ENCODE measurements at regions not wholly inside any gene's neighbourhood (a gene's known extent, or its start where the extent isn't known, plus 50 kb on each side); places are given as distances from the start of the nearest gene placed in this dataset.
"Not testable (repeated sequence)": the region's sequence is repeated elsewhere in the genome, so short reads cannot be mapped to it uniquely, and the experiment has no call there.

GRCh38 chr10:6824793-6825192 lies 244.7 kb upstream of the PRKCQ start:
- H3K27me3 ChIP-seq (ENCODE audit: control insufficient read depth in 1 of 2, insufficient read depth in 1 of 2, low read length in 2 of 2); H3K14ac ChIP-seq (ENCODE audit: low read length in 2 of 2); H2AFZ ChIP-seq (ENCODE audit: low read depth, low read length); H3K79me1 ChIP-seq (replicated peaks; ENCODE audit: low read length, poor library complexity, severe bottlenecking); H2AK5ac ChIP-seq (ENCODE audit: low read length, severe bottlenecking); H3K27ac ChIP-seq (ENCODE audit: low read length, poor library complexity, severe bottlenecking); H3K18ac ChIP-seq (ENCODE audit: low read depth in 1 of 2, low read length in 2 of 2); H3K4ac ChIP-seq (ENCODE audit: low read depth in 1 of 2, low read length in 2 of 2); H2BK12ac ChIP-seq (ENCODE audit: low read length in 2 of 2); H4K8ac ChIP-seq (ENCODE audit: low read length); H2BK120ac ChIP-seq (ENCODE audit: low read depth, low read length); H3K4me3 ChIP-seq (ENCODE audit: insufficient read depth in 1 of 2, low read depth in 1 of 2, low read length in 2 of 2); H3K36me3 ChIP-seq (ENCODE audit: control insufficient read depth in 1 of 2, insufficient read depth in 2 of 2, low read depth in 1 of 2, low read length in 2 of 2); H4K91ac ChIP-seq (ENCODE audit: low read length); H2BK5ac ChIP-seq (ENCODE audit: low read depth, low read length, poor library complexity, severe bottlenecking); H3K4me2 ChIP-seq (ENCODE audit: low read length, poor library complexity, severe bottlenecking); H3K9me3 ChIP-seq (ENCODE audit: control insufficient read depth, low read length); H3K23ac ChIP-seq (ENCODE audit: low read length in 2 of 2); H3K4me1 ChIP-seq (ENCODE audit: control insufficient read depth, insufficient read depth, low read depth, low read length); H3K9ac ChIP-seq (ENCODE audit: low read length); H2BK15ac ChIP-seq (ENCODE audit: low read depth, poor library complexity, severe bottlenecking); DNase-seq: not testable (repeated sequence)
- no CpG with 5 or more reads among the region's 5 CpGs for WGBS

- WGBS = no CpG with 5 or more reads among the region's 1 CpG
Observed at GRCh38 chr10:6823770-6824169, 243.7 kb upstream of the PRKCQ start.

DNA sequence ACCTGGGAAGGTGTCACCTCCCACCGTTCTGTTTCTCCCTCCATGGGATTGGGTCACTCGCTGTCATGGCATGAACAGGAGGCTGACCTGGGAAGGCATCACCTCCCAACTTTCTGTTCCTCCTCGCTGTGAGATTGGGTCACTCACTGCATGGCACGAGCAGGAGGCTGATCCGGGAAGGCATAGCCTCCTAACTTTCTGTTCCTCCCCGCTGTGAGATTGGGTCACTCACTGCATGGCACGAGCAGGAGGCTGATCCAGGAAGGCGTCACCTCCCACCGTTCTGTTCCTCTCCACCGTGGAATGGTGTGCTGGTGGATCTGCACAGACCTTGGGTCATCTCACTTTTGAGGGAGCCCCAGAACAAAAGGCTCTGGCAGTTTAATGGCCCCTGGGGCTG lies 239.2 kb upstream of the PRKCQ start:
- Histone ChIP-seq H3K4me3 (ENCODE audit: insufficient read depth in 1 of 2, low read depth in 1 of 2, low read length in 2 of 2) (no peak overlapping the region), H3K18ac (ENCODE audit: low read depth in 1 of 2, low read length in 2 of 2) (no peak overlapping the region)

More at GRCh38 chr10:6823770-6824169, 243.7 kb upstream of the PRKCQ start:
- no peak for DNase-seq
- Histone ChIP-seq H4K8ac (ENCODE audit: low read length) (no peak overlapping the region), H3K4ac (ENCODE audit: low read depth in 1 of 2, low read length in 2 of 2) (no peak overlapping the region), H2AFZ (ENCODE audit: low read depth, low read length) (no peak overlapping the region), H3K23ac (ENCODE audit: low read length in 2 of 2) (no peak overlapping the region), H3K36me3 (ENCODE audit: control insufficient read depth in 1 of 2, insufficient read depth in 2 of 2, low read depth in 1 of 2, low read length in 2 of 2) (no peaks in the 10 kb centered on the region), H2BK120ac (ENCODE audit: low read depth, low read length) (no peak overlapping the region), H2BK15ac (ENCODE audit: low read depth, poor library complexity, severe bottlenecking) (no peak overlapping the region), H3K4me1 (ENCODE audit: control insufficient read depth, insufficient read depth, low read depth, low read length) (no peaks in the 10 kb centered on the region), H3K79me1 (replicated peaks; ENCODE audit: low read length, poor library complexity, severe bottlenecking) (no peaks in the 10 kb centered on the region), H2AK5ac (ENCODE audit: low read length, severe bottlenecking) (no peak overlapping the region), H3K27me3 (ENCODE audit: control insufficient read depth in 1 of 2, insufficient read depth in 1 of 2, low read length in 2 of 2) (peaks cover 0 to 6% of the 10 kb centered on the region in 2 experiments), H4K91ac (ENCODE audit: low read length) (no peak overlapping the region), H3K4me2 (ENCODE audit: low read length, poor library complexity, severe bottlenecking) (no peak overlapping the region), H2BK5ac (ENCODE audit: low read depth, low read length, poor library complexity, severe bottlenecking) (no peak overlapping the region), H3K9me3 (ENCODE audit: control insufficient read depth, low read length) (no peaks in the 10 kb centered on the region), H3K27ac (ENCODE audit: low read length, poor library complexity, severe bottlenecking) (no peak overlapping the region), H3K18ac (ENCODE audit: low read depth in 1 of 2, low read length in 2 of 2) (no peak overlapping the region), H3K4me3 (ENCODE audit: insufficient read depth in 1 of 2, low read depth in 1 of 2, low read length in 2 of 2) (no peak overlapping the region), H2BK12ac (ENCODE audit: low read length in 2 of 2) (no peak overlapping the region), H3K9ac (ENCODE audit: low read length) (no peak overlapping the region), H3K14ac (ENCODE audit: low read length in 2 of 2) (no peak overlapping the region)

DNA sequence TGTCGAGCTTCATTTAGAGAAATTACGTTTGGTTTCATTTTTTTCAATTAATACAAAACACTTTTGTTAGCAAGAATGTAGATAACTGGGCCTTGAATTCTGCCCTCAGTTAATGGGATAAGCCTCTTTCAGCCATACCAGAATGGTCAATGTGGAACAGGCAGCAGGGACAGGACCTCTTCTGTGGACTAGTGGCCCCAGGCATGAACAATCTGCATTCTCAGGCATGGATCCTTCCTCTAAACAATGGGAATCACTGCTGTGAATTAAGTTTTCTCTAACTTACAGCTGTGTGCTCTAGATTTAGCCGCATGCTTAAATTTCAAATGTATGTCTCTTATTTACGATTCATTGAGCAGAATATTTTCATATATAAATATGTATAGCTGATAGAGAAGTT lies 237.7 kb upstream of the PRKCQ start:
- Histone ChIP-seq H2AK5ac (ENCODE audit: low read length, severe bottlenecking) (no peak overlapping the region), H3K14ac (ENCODE audit: low read length in 2 of 2) (no peak overlapping the region), H3K79me1 (replicated peaks; ENCODE audit: low read length, poor library complexity, severe bottlenecking) (no peaks in the 10 kb centered on the region), H3K4ac (ENCODE audit: low read depth in 1 of 2, low read length in 2 of 2) (no peak overlapping the region), H3K18ac (ENCODE audit: low read depth in 1 of 2, low read length in 2 of 2) (no peak overlapping the region), H3K9ac (ENCODE audit: low read length) (no peak overlapping the region), H2AFZ (ENCODE audit: low read depth, low read length) (no peak overlapping the region), H2BK120ac (ENCODE audit: low read depth, low read length) (no peak overlapping the region), H3K4me3 (ENCODE audit: insufficient read depth in 1 of 2, low read depth in 1 of 2, low read length in 2 of 2) (no peak overlapping the region), H3K9me3 (ENCODE audit: control insufficient read depth, low read length) (no peaks in the 10 kb centered on the region), H3K27ac (ENCODE audit: low read length, poor library complexity, severe bottlenecking) (no peak overlapping the region), H3K36me3 (ENCODE audit: control insufficient read depth in 1 of 2, insufficient read depth in 2 of 2, low read depth in 1 of 2, low read length in 2 of 2) (no peaks in the 10 kb centered on the region), H4K8ac (ENCODE audit: low read length) (no peak overlapping the region), H2BK15ac (ENCODE audit: low read depth, poor library complexity, severe bottlenecking) (no peak overlapping the region), H2BK12ac (ENCODE audit: low read length in 2 of 2) (no peak overlapping the region), H3K4me2 (ENCODE audit: low read length, poor library complexity, severe bottlenecking) (no peak overlapping the region), H4K91ac (ENCODE audit: low read length) (no peak overlapping the region), H3K4me1 (ENCODE audit: control insufficient read depth, insufficient read depth, low read depth, low read length) (peaks cover 3% of the 10 kb centered on the region), H3K27me3 (ENCODE audit: control insufficient read depth in 1 of 2, insufficient read depth in 1 of 2, low read length in 2 of 2) (peaks cover 0 to 6% of the 10 kb centered on the region in 2 experiments), H3K23ac (ENCODE audit: low read length in 2 of 2) (no peak overlapping the region), H2BK5ac (ENCODE audit: low read depth, low read length, poor library complexity, severe bottlenecking) (no peak overlapping the region)
- DNase-seq = no peak
- 100% methylated on average over 2 of the region's 4 CpGs for WGBS

More for the DNA sequence above, 239.2 kb upstream of the PRKCQ start:
- Histone ChIP-seq H2BK12ac (ENCODE audit: low read length in 2 of 2) (no peak overlapping the region), H3K9ac (ENCODE audit: low read length) (no peak overlapping the region), H3K4me2 (ENCODE audit: low read length, poor library complexity, severe bottlenecking) (no peak overlapping the region), H3K27me3 (ENCODE audit: control insufficient read depth in 1 of 2, insufficient read depth in 1 of 2, low read length in 2 of 2) (peaks cover 0 to 6% of the 10 kb centered on the region in 2 experiments), H2BK120ac (ENCODE audit: low read depth, low read length) (no peak overlapping the region), H3K9me3 (ENCODE audit: control insufficient read depth, low read length) (no peaks in the 10 kb centered on the region), H4K91ac (ENCODE audit: low read length) (no peak overlapping the region), H3K36me3 (ENCODE audit: control insufficient read depth in 1 of 2, insufficient read depth in 2 of 2, low read depth in 1 of 2, low read length in 2 of 2) (no peaks in the 10 kb centered on the region), H3K27ac (ENCODE audit: low read length, poor library complexity, severe bottlenecking) (no peak overlapping the region), H2BK5ac (ENCODE audit: low read depth, low read length, poor library complexity, severe bottlenecking) (no peak overlapping the region), H3K14ac (ENCODE audit: low read length in 2 of 2) (no peak overlapping the region), H2AK5ac (ENCODE audit: low read length, severe bottlenecking) (no peak overlapping the region), H2BK15ac (ENCODE audit: low read depth, poor library complexity, severe bottlenecking) (no peak overlapping the region), H2AFZ (ENCODE audit: low read depth, low read length) (no peak overlapping the region), H3K4ac (ENCODE audit: low read depth in 1 of 2, low read length in 2 of 2) (no peak overlapping the region), H3K4me1 (ENCODE audit: control insufficient read depth, insufficient read depth, low read depth, low read length) (peaks cover 3% of the 10 kb centered on the region), H3K23ac (ENCODE audit: low read length in 2 of 2) (no peak overlapping the region), H3K79me1 (replicated peaks; ENCODE audit: low read length, poor library complexity, severe bottlenecking) (no peaks in the 10 kb centered on the region), H4K8ac (ENCODE audit: low read length) (no peak overlapping the region)
- 82% methylated on average over 10 of the region's 10 CpGs for WGBS
- DNase-seq = no peak

Measured in mesenchymal stem cell (in vitro differentiated cells and primary cell).